ENCODE measurements at regions not wholly inside any gene's neighbourhood (a gene's known extent, or its start where the extent isn't known, plus 50 kb on each side); places are given as distances from the start of the nearest gene placed in this dataset.

GRCh38 chr4:3374011-3374645 is 67.6 kb upstream of the HGFAC start:
- ATAC-seq, result no peak
- TF ChIP-seq ZFP30 (CRISPR knock-in tag; IDR thresholded peaks at IDR 0.05), result no peak
- TF ChIP-seq, protein P1, sequence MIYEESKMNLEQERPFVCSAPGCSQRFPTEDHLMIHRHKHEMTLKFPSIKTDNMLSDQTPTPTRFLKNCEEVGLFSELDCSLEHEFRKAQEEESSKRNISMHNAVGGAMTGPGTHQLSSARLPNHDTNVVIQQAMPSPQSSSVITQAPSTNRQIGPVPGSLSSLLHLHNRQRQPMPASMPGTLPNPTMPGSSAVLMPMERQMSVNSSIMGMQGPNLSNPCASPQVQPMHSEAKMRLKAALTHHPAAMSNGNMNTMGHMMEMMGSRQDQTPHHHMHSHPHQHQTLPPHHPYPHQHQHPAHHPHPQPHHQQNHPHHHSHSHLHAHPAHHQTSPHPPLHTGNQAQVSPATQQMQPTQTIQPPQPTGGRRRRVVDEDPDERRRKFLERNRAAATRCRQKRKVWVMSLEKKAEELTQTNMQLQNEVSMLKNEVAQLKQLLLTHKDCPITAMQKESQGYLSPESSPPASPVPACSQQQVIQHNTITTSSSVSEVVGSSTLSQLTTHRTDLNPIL (CRISPR knock-in tag; IDR thresholded peaks at IDR 0.05; ENCODE audit: low read depth), result no peak
- no peak for TF ChIP-seq CSRNP3 (CRISPR knock-in tag; IDR thresholded peaks at IDR 0.05)
- TF ChIP-seq ZFP3 (CRISPR knock-in tag; IDR thresholded peaks at IDR 0.05), result no peak
- TF ChIP-seq OSR1 (CRISPR knock-in tag; IDR thresholded peaks at IDR 0.05), result no peak
- no peak for TF ChIP-seq ZNF8 (CRISPR knock-in tag; IDR thresholded peaks at IDR 0.05)
- TF ChIP-seq CSDC2 (CRISPR knock-in tag; IDR thresholded peaks at IDR 0.05), result no peak
- no peak for TF ChIP-seq BACH2 (CRISPR knock-in tag; IDR thresholded peaks at IDR 0.05; ENCODE audit: borderline replicate concordance)
- TF ChIP-seq TCF4 (CRISPR knock-in tag; IDR thresholded peaks at IDR 0.05; ENCODE audit: borderline replicate concordance), result no peak
- TF ChIP-seq ARNTL (CRISPR knock-in tag; IDR thresholded peaks at IDR 0.05; ENCODE audit: borderline replicate concordance, low read depth), result no peak
- no peak for TF ChIP-seq GLIS3 (CRISPR knock-in tag; IDR thresholded peaks at IDR 0.05)

DNA sequence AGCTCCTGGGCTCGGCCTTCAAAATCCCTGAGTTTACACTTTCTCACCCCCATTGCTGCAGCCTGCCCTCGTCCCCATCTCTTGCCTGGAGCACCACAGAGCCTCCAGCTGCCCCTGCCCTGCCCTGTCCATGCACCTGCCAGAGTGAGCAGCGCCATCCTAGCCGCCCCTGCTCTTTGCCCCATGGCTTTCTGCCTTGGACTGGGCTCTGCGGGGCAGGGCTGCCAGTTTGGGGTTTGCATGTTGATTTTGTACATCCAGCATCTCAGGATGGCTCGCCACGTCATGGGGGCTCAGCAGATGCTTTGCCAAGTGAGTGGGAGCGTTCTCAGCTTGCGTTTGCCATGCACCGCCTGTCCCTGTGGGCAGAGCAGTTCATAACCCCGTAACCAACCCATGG is 67.1 kb upstream of the HGFAC start:
- TF ChIP-seq CSRNP3 (CRISPR knock-in tag; IDR thresholded peaks at IDR 0.05), result no peak
- no peak for TF ChIP-seq SNAI2 (CRISPR knock-in tag; IDR thresholded peaks at IDR 0.05)
- TF ChIP-seq OSR1 (CRISPR knock-in tag; IDR thresholded peaks at IDR 0.05), result no peak
- no peak for TF ChIP-seq ZFP30 (CRISPR knock-in tag; IDR thresholded peaks at IDR 0.05)
- TF ChIP-seq TOX (CRISPR knock-in tag; IDR thresholded peaks at IDR 0.05; ENCODE audit: borderline replicate concordance), result no peak
- TF ChIP-seq ZNF8 (CRISPR knock-in tag; IDR thresholded peaks at IDR 0.05), result no peak
- TF ChIP-seq, protein P2, sequence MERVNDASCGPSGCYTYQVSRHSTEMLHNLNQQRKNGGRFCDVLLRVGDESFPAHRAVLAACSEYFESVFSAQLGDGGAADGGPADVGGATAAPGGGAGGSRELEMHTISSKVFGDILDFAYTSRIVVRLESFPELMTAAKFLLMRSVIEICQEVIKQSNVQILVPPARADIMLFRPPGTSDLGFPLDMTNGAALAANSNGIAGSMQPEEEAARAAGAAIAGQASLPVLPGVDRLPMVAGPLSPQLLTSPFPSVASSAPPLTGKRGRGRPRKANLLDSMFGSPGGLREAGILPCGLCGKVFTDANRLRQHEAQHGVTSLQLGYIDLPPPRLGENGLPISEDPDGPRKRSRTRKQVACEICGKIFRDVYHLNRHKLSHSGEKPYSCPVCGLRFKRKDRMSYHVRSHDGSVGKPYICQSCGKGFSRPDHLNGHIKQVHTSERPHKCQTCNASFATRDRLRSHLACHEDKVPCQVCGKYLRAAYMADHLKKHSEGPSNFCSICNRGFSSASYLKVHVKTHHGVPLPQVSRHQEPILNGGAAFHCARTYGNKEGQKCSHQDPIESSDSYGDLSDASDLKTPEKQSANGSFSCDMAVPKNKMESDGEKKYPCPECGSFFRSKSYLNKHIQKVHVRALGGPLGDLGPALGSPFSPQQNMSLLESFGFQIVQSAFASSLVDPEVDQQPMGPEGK (CRISPR knock-in tag; IDR thresholded peaks at IDR 0.05; ENCODE audit: borderline replicate concordance), result no peak
- TF ChIP-seq ARNTL (CRISPR knock-in tag; IDR thresholded peaks at IDR 0.05; ENCODE audit: borderline replicate concordance, low read depth), result no peak
- TF ChIP-seq TCF4 (CRISPR knock-in tag; IDR thresholded peaks at IDR 0.05; ENCODE audit: borderline replicate concordance), result no peak
- no peak for TF ChIP-seq ZNF70 (CRISPR knock-in tag; IDR thresholded peaks at IDR 0.05)
- no peak for TF ChIP-seq ISL1 (CRISPR knock-in tag; IDR thresholded peaks at IDR 0.05)
- TF ChIP-seq POU6F1 (CRISPR knock-in tag; IDR thresholded peaks at IDR 0.05; ENCODE audit: borderline replicate concordance, low read depth), result no peak
- TF ChIP-seq RARB (CRISPR knock-in tag; IDR thresholded peaks at IDR 0.05), result no peak
- no peak for TF ChIP-seq GLIS3 (CRISPR knock-in tag; IDR thresholded peaks at IDR 0.05)
- TF ChIP-seq, protein P1 (CRISPR knock-in tag; IDR thresholded peaks at IDR 0.05; ENCODE audit: low read depth), result no peak
- no peak for TF ChIP-seq ZC3H10 (CRISPR knock-in tag; IDR thresholded peaks at IDR 0.05)
- no peak for ATAC-seq

GRCh38 chr4:3375688-3376087 is 66.1 kb upstream of the HGFAC start:
- TF ChIP-seq TCF4 (CRISPR knock-in tag; IDR thresholded peaks at IDR 0.05; ENCODE audit: borderline replicate concordance), result no peak
- ATAC-seq, result peak; percentile 80
